Neural crest cell (in vitro differentiated cells): ENCODE measurements at regions not wholly inside any gene's neighbourhood (a gene's known extent, or its start where the extent isn't known, plus 50 kb on each side); places are given as distances from the start of the nearest gene placed in this dataset.

Source experiments
- DNase-seq: peaks from one replicate; pipeline ENCODE4 v3.0.0; 2021; ENCODE audit warnings: low read depth, mixed read lengths, low spot score
- H3K27ac Mint-ChIP-seq: one replicate; pipeline ENCODE4 v1.8.0; 2021; ENCODE audit warnings: mild to moderate bottlenecking, mixed read lengths; ENCODE audit not compliant: unreplicated experiment
- H3K27me3 Mint-ChIP-seq: 2 replicates; pipeline ENCODE4 v1.8.0; 2021; ENCODE audit warnings: low read depth, mild to moderate bottlenecking, mixed read lengths
- H3K36me3 Mint-ChIP-seq: 2 replicates; pipeline ENCODE4 v1.8.0; 2021; ENCODE audit warnings: low read depth, mild to moderate bottlenecking, mixed read lengths
- H3K4me1 Mint-ChIP-seq: 2 replicates; pipeline ENCODE4 v1.8.0; 2021; ENCODE audit warnings: mixed read lengths
- H3K4me3 Mint-ChIP-seq: one replicate; pipeline ENCODE4 v1.8.0; 2021; ENCODE audit warnings: mild to moderate bottlenecking, mixed read lengths
- H3K9me3 Mint-ChIP-seq: 2 replicates; pipeline ENCODE4 v1.8.0; 2021; ENCODE audit warnings: mixed read lengths
- CTCF ChIP-seq: fragments of 200-600 bp; sonication (generic); conservative IDR thresholded peaks from 2 replicates; pipeline ENCODE4 v1.5.0; 2021; ENCODE audit warnings: antibody characterized with exemption, mild to moderate bottlenecking

GRCh38 chr10:42934351-42934811, 142.5 kb upstream of the RET start:
- H3K27ac Mint-ChIP-seq: no peak overlapping the region
- no peak for DNase-seq
- no peaks in the 10 kb centered on the region for H3K9me3 Mint-ChIP-seq
- peaks cover 8% of the 10 kb centered on the region for H3K4me1 Mint-ChIP-seq
- no peaks in the 10 kb centered on the region for H3K36me3 Mint-ChIP-seq
- peaks cover 50% of the 10 kb centered on the region for H3K27me3 Mint-ChIP-seq
- no peak for TF ChIP-seq CTCF
- no peak overlapping the region for H3K4me3 Mint-ChIP-seq

- peaks cover 50% of the 10 kb centered on the region for H3K27me3 Mint-ChIP-seq
- no peak overlapping the region for H3K27ac Mint-ChIP-seq
- no peaks in the 10 kb centered on the region for H3K9me3 Mint-ChIP-seq
- H3K36me3 Mint-ChIP-seq: no peaks in the 10 kb centered on the region
- no peak for DNase-seq
- no peak overlapping the region for H3K4me3 Mint-ChIP-seq
- peaks cover 8% of the 10 kb centered on the region for H3K4me1 Mint-ChIP-seq
- no peak for TF ChIP-seq CTCF
Measured at GRCh38 chr10:42934842-42935241, 142.0 kb upstream of the RET start.

GRCh38 chr10:42935466-42935865, 141.4 kb upstream of the RET start:
- Mint-ChIP-seq H3K27me3 (peaks cover 50% of the 10 kb centered on the region), H3K9me3 (no peaks in the 10 kb centered on the region), H3K36me3 (no peaks in the 10 kb centered on the region), H3K4me1 (peaks cover 8% of the 10 kb centered on the region), H3K4me3 (no peak overlapping the region), H3K27ac (no peak overlapping the region)
- DNase-seq: no peak
- TF ChIP-seq CTCF: no peak

GRCh38 chr10:42936580-42936979, 140.3 kb upstream of the RET start:
- Mint-ChIP-seq H3K4me3 (no peak overlapping the region), H3K27ac (peak overlapping the region; percentile 78), H3K36me3 (no peaks in the 10 kb centered on the region), H3K9me3 (no peaks in the 10 kb centered on the region), H3K4me1 (peaks cover 8% of the 10 kb centered on the region), H3K27me3 (peaks cover 49% of the 10 kb centered on the region)
- DNase-seq: no peak
- TF ChIP-seq CTCF: no peak

- no peaks in the 10 kb centered on the region for H3K36me3 Mint-ChIP-seq
- no peak for TF ChIP-seq CTCF
- peaks cover 8% of the 10 kb centered on the region for H3K4me1 Mint-ChIP-seq
- no peak overlapping the region for H3K27ac Mint-ChIP-seq
- peaks cover 45% of the 10 kb centered on the region for H3K27me3 Mint-ChIP-seq
- no peaks in the 10 kb centered on the region for H3K9me3 Mint-ChIP-seq
- no peak overlapping the region for H3K4me3 Mint-ChIP-seq
- DNase-seq: no peak
Measured at GRCh38 chr10:42937048-42937447, 139.8 kb upstream of the RET start.
